AG10803 (cell line): ENCODE measurements at regions not wholly inside any gene's neighbourhood (a gene's known extent, or its start where the extent isn't known, plus 50 kb on each side); places are given as distances from the start of the nearest gene placed in this dataset.

ENCODE experiments used
- DNase-seq: peaks from one replicate; pipeline ENCODE4 v3.0.0; 2010; ENCODE audit warnings: low read depth
- H3K4me3 ChIP-seq: 2 replicates; pipeline ENCODE4 v1.5.1; 2011; ENCODE audit warnings: mild to moderate bottlenecking, low read length, control low read depth
- CTCF ChIP-seq: conservative IDR thresholded peaks from 2 replicates; pipeline ENCODE4 v1.5.1; 2011; ENCODE audit warnings: mild to moderate bottlenecking, low read length, control low read depth, inconsistent platforms

DNA sequence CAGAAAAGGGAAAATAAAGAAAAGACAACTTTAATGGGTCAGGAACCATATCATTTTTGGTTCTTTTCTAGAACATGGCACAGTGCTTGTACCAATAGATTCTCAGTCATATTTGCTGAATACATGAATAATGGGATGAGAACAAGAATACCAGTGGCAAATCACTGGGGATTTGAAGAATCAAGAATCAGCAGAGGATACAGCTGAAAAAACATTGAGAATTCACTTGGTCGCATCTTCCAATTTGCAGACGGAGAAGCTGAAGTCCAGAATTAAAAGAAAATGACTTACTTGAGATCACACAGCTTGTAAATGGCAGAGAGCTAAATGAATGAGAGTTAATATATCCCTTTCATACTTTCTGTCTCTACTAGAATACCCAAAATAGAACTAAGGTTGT, 362.2 kb downstream of the RAD51AP2 start:
- no peak overlapping the region for H3K4me3 ChIP-seq
- no peak for TF ChIP-seq CTCF
- DNase-seq, result no peak

- no peak for DNase-seq
- no peak for TF ChIP-seq CTCF
Observed at GRCh38 chr2:17149945-17150344, 368.3 kb downstream of the RAD51AP2 start.

GRCh38 chr2:17148407-17149145, 369.7 kb downstream of the RAD51AP2 start:
- peak; percentile 43 for TF ChIP-seq CTCF
- DNase-seq, result peak; percentile 12
- no peak overlapping the region for H3K4me3 ChIP-seq

More at GRCh38 chr2:17149945-17150344, 368.3 kb downstream of the RAD51AP2 start:
- H3K4me3 ChIP-seq, result no peak overlapping the region

GRCh38 chr2:17146358-17146757, 371.9 kb downstream of the RAD51AP2 start:
- TF ChIP-seq CTCF, result no peak
- no peak overlapping the region for H3K4me3 ChIP-seq
- DNase-seq, result no peak

- no peak for DNase-seq
- H3K4me3 ChIP-seq, result no peak overlapping the region
- no peak for TF ChIP-seq CTCF
Observed at GRCh38 chr2:17136877-17137276, 381.4 kb downstream of the RAD51AP2 start.

- H3K4me3 ChIP-seq, result no peak overlapping the region
- DNase-seq, result no peak
- no peak for TF ChIP-seq CTCF
Observed at GRCh38 chr2:17136231-17136630, 382.0 kb downstream of the RAD51AP2 start.

DNA sequence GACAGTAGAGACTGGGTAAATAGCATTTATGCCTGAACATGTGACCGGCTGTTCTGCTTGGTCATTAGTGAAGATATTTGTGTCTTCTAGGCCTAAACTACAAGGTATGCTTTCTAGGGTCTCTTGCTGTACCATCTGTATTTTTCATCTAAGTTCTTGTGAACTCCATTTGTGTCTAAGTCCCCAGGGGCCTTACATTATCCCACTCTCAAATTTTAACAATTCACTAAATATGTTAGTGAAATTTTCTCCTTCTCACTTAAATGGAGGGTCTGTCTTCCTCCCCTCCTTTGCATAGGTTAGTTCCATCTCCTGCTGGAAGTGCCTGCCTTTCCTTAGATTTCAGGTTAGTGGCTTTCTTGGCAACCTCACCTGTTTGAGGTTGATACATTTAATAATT, 382.6 kb downstream of the RAD51AP2 start:
- no peak for TF ChIP-seq CTCF
- no peak overlapping the region for H3K4me3 ChIP-seq
- no peak for DNase-seq
